ENCODE measurements at regions not wholly inside any gene's neighbourhood (a gene's known extent, or its start where the extent isn't known, plus 50 kb on each side); places are given as distances from the start of the nearest gene placed in this dataset.
"Not testable (repeated sequence)": the region's sequence is repeated elsewhere in the genome, so short reads cannot be mapped to it uniquely, and the experiment has no call there.

- H3K36me3 Mint-ChIP-seq (ENCODE audit: low read depth) = no peaks in the 10 kb centered on the region
- H3K4me1 Mint-ChIP-seq = no peaks in the 10 kb centered on the region
- CTCF ChIA-PET = no interaction called here
- H3K27ac Mint-ChIP-seq = no peak overlapping the region
- no peaks in the 10 kb centered on the region for H3K27me3 Mint-ChIP-seq
- no peak for DNase-seq
- H3K9me3 Mint-ChIP-seq = peaks cover 10% of the 10 kb centered on the region
- POLR2A ChIA-PET = no interaction called here
- no peak overlapping the region for H3K4me3 Mint-ChIP-seq
These were observed 759.8 kb upstream of the CNTN5 start for GRCh38 chr11:98260983-98261382.

GRCh38 chr11:98277251-98277912 is 743.4 kb upstream of the CNTN5 start:
- no peak overlapping the region for H3K27ac Mint-ChIP-seq
- H3K36me3 Mint-ChIP-seq (ENCODE audit: low read depth) = no peaks in the 10 kb centered on the region
- no peaks in the 10 kb centered on the region for H3K27me3 Mint-ChIP-seq
- no peak overlapping the region for H3K4me3 Mint-ChIP-seq
- ChIA-PET POLR2A (no interaction called here), CTCF (no interaction called here)
- H3K9me3 Mint-ChIP-seq = peaks cover 7% of the 10 kb centered on the region
- no peaks in the 10 kb centered on the region for H3K4me1 Mint-ChIP-seq
- no peak for DNase-seq

GRCh38 chr11:98289617-98290263 is 731.0 kb upstream of the CNTN5 start:
- POLR2A ChIA-PET = no interaction called here
- DNase-seq = no peak
- CTCF ChIA-PET = no interaction called here
- Mint-ChIP-seq H3K9me3 (peaks cover 14% of the 10 kb centered on the region), H3K4me3 (no peak overlapping the region), H3K27me3 (no peaks in the 10 kb centered on the region), H3K27ac (no peak overlapping the region), H3K36me3 (ENCODE audit: low read depth) (no peaks in the 10 kb centered on the region), H3K4me1 (no peaks in the 10 kb centered on the region)

- no peak for DNase-seq
- Mint-ChIP-seq H3K27ac (no peak overlapping the region), H3K9me3 (peaks cover 4% of the 10 kb centered on the region), H3K36me3 (ENCODE audit: low read depth) (no peaks in the 10 kb centered on the region), H3K27me3 (no peaks in the 10 kb centered on the region), H3K4me1 (no peaks in the 10 kb centered on the region), H3K4me3 (no peak overlapping the region)
- POLR2A ChIA-PET = no interaction called here
- CTCF ChIA-PET = no interaction called here
These were observed 724.5 kb upstream of the CNTN5 start for GRCh38 chr11:98296091-98296880.

- Mint-ChIP-seq H3K36me3 (ENCODE audit: low read depth) (no peaks in the 10 kb centered on the region), H3K4me3 (no peak overlapping the region), H3K27ac (no peak overlapping the region), H3K9me3 (peaks cover 3% of the 10 kb centered on the region), H3K27me3 (no peaks in the 10 kb centered on the region), H3K4me1 (no peaks in the 10 kb centered on the region)
- ChIA-PET POLR2A (no interaction called here), CTCF (no interaction called here)
- no peak for DNase-seq
These were observed 720.0 kb upstream of the CNTN5 start for GRCh38 chr11:98300719-98301118.

GRCh38 chr11:98307827-98308491 is 712.8 kb upstream of the CNTN5 start:
- H3K9me3 Mint-ChIP-seq = peaks cover 7% of the 10 kb centered on the region
- POLR2A ChIA-PET = no interaction called here
- no peaks in the 10 kb centered on the region for H3K36me3 Mint-ChIP-seq (ENCODE audit: low read depth)
- H3K27me3 Mint-ChIP-seq = no peaks in the 10 kb centered on the region
- H3K4me3 Mint-ChIP-seq = no peak overlapping the region
- CTCF ChIA-PET = no interaction called here
- H3K4me1 Mint-ChIP-seq = no peaks in the 10 kb centered on the region
- no peak overlapping the region for H3K27ac Mint-ChIP-seq
- DNase-seq = no peak

GRCh38 chr11:98330306-98330705 is 690.4 kb upstream of the CNTN5 start:
- H3K27me3 Mint-ChIP-seq; H3K9me3 Mint-ChIP-seq; H3K4me3 Mint-ChIP-seq; CTCF ChIA-PET; H3K4me1 Mint-ChIP-seq; H3K36me3 Mint-ChIP-seq (ENCODE audit: low read depth); DNase-seq; POLR2A ChIA-PET; H3K27ac Mint-ChIP-seq: not testable (repeated sequence)

GRCh38 chr11:98358551-98358950 is 662.2 kb upstream of the CNTN5 start:
- no peak overlapping the region for H3K4me3 Mint-ChIP-seq
- ChIA-PET CTCF (no interaction called here), POLR2A (no interaction called here)
- H3K9me3 Mint-ChIP-seq = peaks cover 4% of the 10 kb centered on the region
- no peak overlapping the region for H3K27ac Mint-ChIP-seq
- no peaks in the 10 kb centered on the region for H3K27me3 Mint-ChIP-seq
- no peaks in the 10 kb centered on the region for H3K36me3 Mint-ChIP-seq (ENCODE audit: low read depth)
- no peak for DNase-seq
- H3K4me1 Mint-ChIP-seq = no peaks in the 10 kb centered on the region

GRCh38 chr11:98365190-98365589 is 655.6 kb upstream of the CNTN5 start:
- DNase-seq = no peak
- POLR2A ChIA-PET = no interaction called here
- no peak overlapping the region for H3K4me3 Mint-ChIP-seq
- H3K4me1 Mint-ChIP-seq = no peaks in the 10 kb centered on the region
- no peaks in the 10 kb centered on the region for H3K27me3 Mint-ChIP-seq
- peaks cover 5% of the 10 kb centered on the region for H3K9me3 Mint-ChIP-seq
- no peak overlapping the region for H3K27ac Mint-ChIP-seq
- no peaks in the 10 kb centered on the region for H3K36me3 Mint-ChIP-seq (ENCODE audit: low read depth)
- CTCF ChIA-PET = no interaction called here

- no peak overlapping the region for H3K4me3 Mint-ChIP-seq
- POLR2A ChIA-PET = no interaction called here
- no peak overlapping the region for H3K27ac Mint-ChIP-seq
- no peaks in the 10 kb centered on the region for H3K36me3 Mint-ChIP-seq (ENCODE audit: low read depth)
- CTCF ChIA-PET = no interaction called here
- DNase-seq = no peak
- H3K9me3 Mint-ChIP-seq = peaks cover 5% of the 10 kb centered on the region
- no peaks in the 10 kb centered on the region for H3K27me3 Mint-ChIP-seq
- H3K4me1 Mint-ChIP-seq = no peaks in the 10 kb centered on the region
These were observed 654.8 kb upstream of the CNTN5 start for GRCh38 chr11:98365941-98366340.

- H3K27ac Mint-ChIP-seq = no peak overlapping the region
- no peak for DNase-seq
- no peak overlapping the region for H3K4me3 Mint-ChIP-seq
- POLR2A ChIA-PET = no interaction called here
- no peaks in the 10 kb centered on the region for H3K27me3 Mint-ChIP-seq
- no peaks in the 10 kb centered on the region for H3K36me3 Mint-ChIP-seq (ENCODE audit: low read depth)
- H3K9me3 Mint-ChIP-seq = peaks cover 6% of the 10 kb centered on the region
- H3K4me1 Mint-ChIP-seq = no peaks in the 10 kb centered on the region
- CTCF ChIA-PET = interaction anchor here (0.9 kb wide), 1 partner anchor 14 kb away, joined by 4 read pairs; no protein-coding TSS in a partner anchor
These were observed 630.4 kb upstream of the CNTN5 start for GRCh38 chr11:98390391-98390790.

- H3K4me3 Mint-ChIP-seq; DNase-seq; H3K27ac Mint-ChIP-seq; H3K27me3 Mint-ChIP-seq; CTCF ChIA-PET; H3K36me3 Mint-ChIP-seq (ENCODE audit: low read depth); H3K4me1 Mint-ChIP-seq; POLR2A ChIA-PET: not testable (repeated sequence)
- peaks cover 10% of the 10 kb centered on the region for H3K9me3 Mint-ChIP-seq
These were observed 626.2 kb upstream of the CNTN5 start for GRCh38 chr11:98394500-98394899.

GRCh38 chr11:98398508-98398907 is 622.2 kb upstream of the CNTN5 start:
- POLR2A ChIA-PET = no interaction called here
- CTCF ChIA-PET = no interaction called here
- no peak for DNase-seq

More at GRCh38 chr11:98398508-98398907, 622.2 kb upstream of the CNTN5 start:
- Mint-ChIP-seq H3K9me3 (peaks cover 11% of the 10 kb centered on the region), H3K27me3 (no peaks in the 10 kb centered on the region), H3K4me1 (no peaks in the 10 kb centered on the region), H3K36me3 (ENCODE audit: low read depth) (no peaks in the 10 kb centered on the region), H3K27ac (no peak overlapping the region), H3K4me3 (no peak overlapping the region)

All from activated CD4-positive, alpha-beta memory T cell treated with anti-CD3 and anti-CD28 coated beads, Interleukin-2, amount 10 ng/mL, durations not matched to agents 7 days and 5 days (primary cell).